ENCODE measurements at regions not wholly inside any gene's neighbourhood (a gene's known extent, or its start where the extent isn't known, plus 50 kb on each side); places are given as distances from the start of the nearest gene placed in this dataset.

- Histone ChIP-seq H4K20me1 (ENCODE audit: insufficient read depth, low read length, poor library complexity, severe bottlenecking) (no peaks in the 10 kb centered on the region), H2AFZ (ENCODE audit: low read length) (no peak overlapping the region), H3K9ac (ENCODE audit: low read depth, low read length, poor library complexity, severe bottlenecking) (no peak overlapping the region), H3K27me3 (ENCODE audit: insufficient read depth, low read length, poor library complexity, severe bottlenecking) (no peaks in the 10 kb centered on the region), H3K9me3 (ENCODE audit: insufficient read depth, low read depth, low read length) (no peaks in the 10 kb centered on the region), H3K9me2 (replicated peaks; ENCODE audit: low read depth, low read length) (no peaks in the 10 kb centered on the region), H3K79me2 (ENCODE audit: insufficient read depth, low read length) (no peaks in the 10 kb centered on the region), H3K4me1 (ENCODE audit: insufficient read depth, low read length, poor library complexity, severe bottlenecking) (no peaks in the 10 kb centered on the region), H3K4me3 (ENCODE audit: low read length, poor library complexity, severe bottlenecking) (no peak overlapping the region), H3F3A (ENCODE audit: low read depth) (no peaks in the 10 kb centered on the region), H3K36me3 (ENCODE audit: insufficient read depth, low read length) (no peaks in the 10 kb centered on the region), H3K4me2 (ENCODE audit: low read depth, low read length, poor library complexity, severe bottlenecking) (no peak overlapping the region)
- no peak for TF ChIP-seq EZH2phosphoT487 (IDR thresholded peaks at IDR 0.05; ENCODE audit: borderline replicate concordance)
- TF ChIP-seq CTCF (conservative IDR thresholded peaks at IDR 0.05; ENCODE audit: low read length) = no peak
Measured at GRCh38 chr13:47085346-47085745, 188.5 kb upstream of the HTR2A start.

GRCh38 chr13:47081850-47082249, 185.0 kb upstream of the HTR2A start:
- Histone ChIP-seq H3K9ac (ENCODE audit: low read depth, low read length, poor library complexity, severe bottlenecking) (no peak overlapping the region), H3K79me2 (ENCODE audit: insufficient read depth, low read length) (no peaks in the 10 kb centered on the region), H3K4me2 (ENCODE audit: low read depth, low read length, poor library complexity, severe bottlenecking) (no peak overlapping the region), H3K27me3 (ENCODE audit: insufficient read depth, low read length, poor library complexity, severe bottlenecking) (no peaks in the 10 kb centered on the region), H2AFZ (ENCODE audit: low read length) (no peak overlapping the region), H3K9me2 (replicated peaks; ENCODE audit: low read depth, low read length) (no peaks in the 10 kb centered on the region), H3K9me3 (ENCODE audit: insufficient read depth, low read depth, low read length) (no peaks in the 10 kb centered on the region), H3F3A (ENCODE audit: low read depth) (no peaks in the 10 kb centered on the region), H4K20me1 (ENCODE audit: insufficient read depth, low read length, poor library complexity, severe bottlenecking) (no peaks in the 10 kb centered on the region), H3K4me3 (ENCODE audit: low read length, poor library complexity, severe bottlenecking) (no peak overlapping the region), H3K4me1 (ENCODE audit: insufficient read depth, low read length, poor library complexity, severe bottlenecking) (no peaks in the 10 kb centered on the region), H3K36me3 (ENCODE audit: insufficient read depth, low read length) (no peaks in the 10 kb centered on the region)
- TF ChIP-seq EZH2phosphoT487 (IDR thresholded peaks at IDR 0.05; ENCODE audit: borderline replicate concordance) (no peak), CTCF (conservative IDR thresholded peaks at IDR 0.05; ENCODE audit: low read length) (no peak)

GRCh38 chr13:47081246-47081645, 184.4 kb upstream of the HTR2A start:
- Histone ChIP-seq H3K36me3 (ENCODE audit: insufficient read depth, low read length) (no peaks in the 10 kb centered on the region), H3K4me3 (ENCODE audit: low read length, poor library complexity, severe bottlenecking) (no peak overlapping the region), H3F3A (ENCODE audit: low read depth) (no peaks in the 10 kb centered on the region), H3K79me2 (ENCODE audit: insufficient read depth, low read length) (no peaks in the 10 kb centered on the region), H3K9me3 (ENCODE audit: insufficient read depth, low read depth, low read length) (no peaks in the 10 kb centered on the region), H3K9me2 (replicated peaks; ENCODE audit: low read depth, low read length) (no peaks in the 10 kb centered on the region), H2AFZ (ENCODE audit: low read length) (no peak overlapping the region), H3K27me3 (ENCODE audit: insufficient read depth, low read length, poor library complexity, severe bottlenecking) (no peaks in the 10 kb centered on the region), H3K9ac (ENCODE audit: low read depth, low read length, poor library complexity, severe bottlenecking) (no peak overlapping the region), H4K20me1 (ENCODE audit: insufficient read depth, low read length, poor library complexity, severe bottlenecking) (no peaks in the 10 kb centered on the region), H3K4me1 (ENCODE audit: insufficient read depth, low read length, poor library complexity, severe bottlenecking) (no peaks in the 10 kb centered on the region), H3K4me2 (ENCODE audit: low read depth, low read length, poor library complexity, severe bottlenecking) (no peak overlapping the region)
- no peak for TF ChIP-seq EZH2phosphoT487 (IDR thresholded peaks at IDR 0.05; ENCODE audit: borderline replicate concordance)

GRCh38 chr13:47080621-47081020, 183.8 kb upstream of the HTR2A start:
- no peaks in the 10 kb centered on the region for H3K27me3 ChIP-seq (ENCODE audit: insufficient read depth, low read length, poor library complexity, severe bottlenecking)
- no peaks in the 10 kb centered on the region for H3K4me1 ChIP-seq (ENCODE audit: insufficient read depth, low read length, poor library complexity, severe bottlenecking)
- no peaks in the 10 kb centered on the region for H3F3A ChIP-seq (ENCODE audit: low read depth)
- H4K20me1 ChIP-seq (ENCODE audit: insufficient read depth, low read length, poor library complexity, severe bottlenecking) = no peaks in the 10 kb centered on the region
- no peak overlapping the region for H3K4me3 ChIP-seq (ENCODE audit: low read length, poor library complexity, severe bottlenecking)
- H3K4me2 ChIP-seq (ENCODE audit: low read depth, low read length, poor library complexity, severe bottlenecking) = no peak overlapping the region
- H3K36me3 ChIP-seq (ENCODE audit: insufficient read depth, low read length) = no peaks in the 10 kb centered on the region
- no peak overlapping the region for H3K9ac ChIP-seq (ENCODE audit: low read depth, low read length, poor library complexity, severe bottlenecking)
- TF ChIP-seq CTCF (conservative IDR thresholded peaks at IDR 0.05; ENCODE audit: low read length) = no peak
- TF ChIP-seq EZH2phosphoT487 (IDR thresholded peaks at IDR 0.05; ENCODE audit: borderline replicate concordance) = no peak
- H3K79me2 ChIP-seq (ENCODE audit: insufficient read depth, low read length) = no peaks in the 10 kb centered on the region
- no peaks in the 10 kb centered on the region for H3K9me2 ChIP-seq (replicated peaks; ENCODE audit: low read depth, low read length)
- no peak overlapping the region for H2AFZ ChIP-seq (ENCODE audit: low read length)
- H3K9me3 ChIP-seq (ENCODE audit: insufficient read depth, low read depth, low read length) = no peaks in the 10 kb centered on the region

All from Loucy (cell line).